OCI-LY1 (cell line): ENCODE measurements at regions not wholly inside any gene's neighbourhood (a gene's known extent, or its start where the extent isn't known, plus 50 kb on each side); places are given as distances from the start of the nearest gene placed in this dataset.

Experiments used
- H2AFZ ChIP-seq: fragments of 200-600 bp; sonication (generic), shearing (Covaris generic); 2 replicates; pipeline ENCODE4 v1.6.0; 2014; ENCODE audit warnings: antibody characterized with exemption, mild to moderate bottlenecking, low read length
- H3F3A ChIP-seq: fragments of 200-600 bp; sonication (generic), shearing (Covaris generic); 2 replicates; pipeline ENCODE4 v1.6.0; 2014; ENCODE audit warnings: mild to moderate bottlenecking, antibody characterized with exemption, low read length, moderate library complexity; ENCODE audit not compliant: insufficient read depth
- H3K27ac ChIP-seq: fragments of 200-600 bp; sonication (generic); 2 replicates; pipeline ENCODE4 v1.5.1; 2014; ENCODE audit warnings: low read length, mixed run types, mild to moderate bottlenecking, low read depth; ENCODE audit not compliant: poor library complexity, severe bottlenecking
- H3K27me3 ChIP-seq: fragments of 200-600 bp; sonication (generic); 2 replicates; pipeline ENCODE4 v1.6.0; 2014; ENCODE audit warnings: antibody characterized with exemption, mild to moderate bottlenecking, low read length, moderate library complexity; ENCODE audit not compliant: insufficient read depth
- H3K36me3 ChIP-seq: fragments of 200-600 bp; sonication (generic); 2 replicates; pipeline ENCODE4 v1.6.1; 2014; ENCODE audit warnings: mild to moderate bottlenecking, antibody characterized with exemption, low read length, moderate library complexity, mixed read lengths; ENCODE audit not compliant: insufficient read depth
- H3K4me1 ChIP-seq: fragments of 200-600 bp; sonication (generic); 2 replicates; pipeline ENCODE4 v1.5.1; 2014; ENCODE audit warnings: mild to moderate bottlenecking, low read length, moderate library complexity; ENCODE audit not compliant: insufficient read depth, severe bottlenecking
- H3K4me2 ChIP-seq: fragments of 200-600 bp; sonication (generic), shearing (Covaris generic); 2 replicates; pipeline ENCODE4 v1.6.1; 2014; ENCODE audit warnings: low read length
- H3K4me3 ChIP-seq: fragments of 200-600 bp; sonication (generic); 2 replicates; pipeline ENCODE4 v1.5.1; 2014; ENCODE audit warnings: low read length, low read depth, mild to moderate bottlenecking, mixed read lengths; ENCODE audit not compliant: poor library complexity, severe bottlenecking
- H3K79me2 ChIP-seq: fragments of 200-600 bp; shearing (Covaris generic); 2 replicates; pipeline ENCODE4 v1.6.1; 2016; ENCODE audit warnings: mixed run types, low read length, mixed read lengths; ENCODE audit not compliant: insufficient read depth
- H3K9ac ChIP-seq: fragments of 200-600 bp; sonication (generic), shearing (Covaris generic); 2 replicates; pipeline ENCODE4 v1.6.1; 2014; ENCODE audit warnings: mild to moderate bottlenecking, low read length, mixed read lengths
- H3K9me2 ChIP-seq: fragments of 200-600 bp; sonication (generic), shearing (Covaris generic); 2 replicates; pipeline ENCODE4 v1.6.1; 2014; ENCODE audit warnings: low read depth, mild to moderate bottlenecking, low read length, mixed read lengths
- H3K9me3 ChIP-seq: fragments of 200-600 bp; shearing (Covaris generic); 2 replicates; pipeline ENCODE4 v1.6.1; 2014; ENCODE audit warnings: low read length, mixed read lengths
- H4K20me1 ChIP-seq: fragments of 200-600 bp; sonication (generic), shearing (Covaris generic); 2 replicates; pipeline ENCODE4 v1.6.0; 2016; ENCODE audit warnings: mild to moderate bottlenecking, low read length; ENCODE audit not compliant: insufficient read depth
- EZH2 ChIP-seq: fragments of 200-600 bp; sonication (generic), shearing (Covaris generic); IDR thresholded peaks from 2 replicates; pipeline ENCODE4 v1.8.0; 2017; ENCODE audit warnings: borderline replicate concordance, mixed run types, mild to moderate bottlenecking, antibody characterized with exemption, low read length, moderate library complexity, mixed read lengths
- TF ChIP-seq, protein P1 (sequence below): fragments of 200-600 bp; sonication (generic), shearing (Covaris generic); IDR thresholded peaks from 2 replicates; pipeline ENCODE4 v1.5.1; 2017; ENCODE audit warnings: mild to moderate bottlenecking, antibody characterized with exemption, low read length, moderate library complexity, mixed read lengths

DNA sequence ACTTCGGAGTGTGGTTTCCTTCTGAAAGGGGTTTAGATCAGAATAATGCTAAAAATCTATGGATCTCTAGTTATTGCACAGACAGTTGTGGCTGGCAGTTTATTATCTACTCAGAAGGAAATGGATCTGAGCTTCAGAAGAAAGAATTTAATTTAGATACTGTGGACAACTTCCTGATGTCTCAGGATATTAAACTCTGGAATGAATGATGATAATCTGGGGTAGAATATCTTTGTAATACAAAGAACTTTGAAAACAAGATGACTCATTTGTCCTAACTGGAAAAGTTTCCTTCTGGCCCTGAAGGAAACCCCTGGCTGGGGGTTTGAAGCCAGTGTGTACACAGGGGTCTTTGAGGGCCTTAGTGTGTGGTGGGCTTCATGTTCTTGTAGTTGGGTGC lies 78.0 kb downstream of the EDN3 start:
- Histone ChIP-seq H3K4me3 (no peak overlapping the region), H3K36me3 (no peaks in the 10 kb centered on the region), H3K9me3 (no peaks in the 10 kb centered on the region), H3K79me2 (no peaks in the 10 kb centered on the region), H3K4me1 (no peaks in the 10 kb centered on the region), H3K4me2 (no peak overlapping the region), H4K20me1 (no peaks in the 10 kb centered on the region), H3K9me2 (no peaks in the 10 kb centered on the region), H2AFZ (no peak overlapping the region), H3K27ac (no peak overlapping the region), H3K27me3 (no peaks in the 10 kb centered on the region), H3K9ac (no peak overlapping the region), H3F3A (no peaks in the 10 kb centered on the region)
- TF ChIP-seq, protein P1, sequence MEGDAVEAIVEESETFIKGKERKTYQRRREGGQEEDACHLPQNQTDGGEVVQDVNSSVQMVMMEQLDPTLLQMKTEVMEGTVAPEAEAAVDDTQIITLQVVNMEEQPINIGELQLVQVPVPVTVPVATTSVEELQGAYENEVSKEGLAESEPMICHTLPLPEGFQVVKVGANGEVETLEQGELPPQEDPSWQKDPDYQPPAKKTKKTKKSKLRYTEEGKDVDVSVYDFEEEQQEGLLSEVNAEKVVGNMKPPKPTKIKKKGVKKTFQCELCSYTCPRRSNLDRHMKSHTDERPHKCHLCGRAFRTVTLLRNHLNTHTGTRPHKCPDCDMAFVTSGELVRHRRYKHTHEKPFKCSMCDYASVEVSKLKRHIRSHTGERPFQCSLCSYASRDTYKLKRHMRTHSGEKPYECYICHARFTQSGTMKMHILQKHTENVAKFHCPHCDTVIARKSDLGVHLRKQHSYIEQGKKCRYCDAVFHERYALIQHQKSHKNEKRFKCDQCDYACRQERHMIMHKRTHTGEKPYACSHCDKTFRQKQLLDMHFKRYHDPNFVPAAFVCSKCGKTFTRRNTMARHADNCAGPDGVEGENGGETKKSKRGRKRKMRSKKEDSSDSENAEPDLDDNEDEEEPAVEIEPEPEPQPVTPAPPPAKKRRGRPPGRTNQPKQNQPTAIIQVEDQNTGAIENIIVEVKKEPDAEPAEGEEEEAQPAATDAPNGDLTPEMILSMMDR = no peak
- no peak for TF ChIP-seq EZH2

DNA sequence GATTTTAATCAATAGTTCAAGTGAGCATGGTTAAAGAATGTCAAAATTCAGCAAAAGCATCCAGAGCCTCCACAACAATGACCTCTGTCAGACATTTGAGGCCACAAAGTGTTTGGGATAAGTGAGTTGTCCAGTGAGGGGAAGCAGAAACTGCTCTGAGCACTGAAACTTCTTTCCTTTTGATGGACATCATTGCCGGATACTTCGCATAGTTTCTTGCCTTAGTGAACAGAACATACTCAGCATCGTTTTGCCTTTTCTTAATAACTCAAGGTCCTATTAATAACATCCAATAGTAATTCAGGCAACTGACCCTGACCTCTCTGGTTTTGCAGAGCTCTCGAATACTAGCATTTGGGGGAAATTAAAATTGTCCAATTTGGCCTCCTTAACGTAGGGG lies 78.6 kb downstream of the EDN3 start:
- TF ChIP-seq, protein P1 = no peak
- TF ChIP-seq EZH2 = no peak
- no peaks in the 10 kb centered on the region for H3K9me3 ChIP-seq
- no peak overlapping the region for H2AFZ ChIP-seq
- H3K4me2 ChIP-seq = no peak overlapping the region
- no peaks in the 10 kb centered on the region for H3K4me1 ChIP-seq
- H4K20me1 ChIP-seq = no peaks in the 10 kb centered on the region
- H3K9me2 ChIP-seq = no peaks in the 10 kb centered on the region
- H3K27me3 ChIP-seq = no peaks in the 10 kb centered on the region
- no peaks in the 10 kb centered on the region for H3K79me2 ChIP-seq
- no peak overlapping the region for H3K4me3 ChIP-seq
- no peak overlapping the region for H3K9ac ChIP-seq
- H3F3A ChIP-seq = no peaks in the 10 kb centered on the region
- no peak overlapping the region for H3K27ac ChIP-seq
- H3K36me3 ChIP-seq = no peaks in the 10 kb centered on the region

DNA sequence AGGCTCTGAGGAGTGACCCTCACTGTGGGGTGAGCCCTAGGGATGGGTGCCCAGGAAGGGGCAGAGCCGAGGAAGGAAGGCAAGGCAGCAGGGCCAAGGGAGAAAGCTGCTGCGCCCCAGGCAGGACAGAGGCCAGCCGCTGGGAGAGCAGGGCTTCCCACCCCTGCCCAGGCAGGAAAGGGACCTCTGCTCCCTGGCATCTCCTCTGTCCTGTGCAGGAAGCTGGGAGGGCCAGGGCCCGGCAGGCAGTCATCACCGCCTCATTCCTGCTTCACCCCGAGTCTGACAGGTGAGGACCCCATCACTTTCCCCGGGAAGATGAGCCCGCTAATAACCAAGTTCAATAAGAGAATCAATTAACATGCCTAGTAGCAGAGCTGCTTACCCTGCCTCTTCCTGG lies 81.3 kb downstream of the EDN3 start:
- Histone ChIP-seq H3F3A (no peaks in the 10 kb centered on the region), H3K4me1 (no peaks in the 10 kb centered on the region)

More for the DNA sequence above, 81.3 kb downstream of the EDN3 start:
- H2AFZ ChIP-seq = no peak overlapping the region
- no peak overlapping the region for H3K27ac ChIP-seq
- H3K9me3 ChIP-seq = no peaks in the 10 kb centered on the region
- no peak overlapping the region for H3K4me2 ChIP-seq
- no peaks in the 10 kb centered on the region for H3K79me2 ChIP-seq
- H4K20me1 ChIP-seq = no peaks in the 10 kb centered on the region
- H3K9me2 ChIP-seq = no peaks in the 10 kb centered on the region
- no peaks in the 10 kb centered on the region for H3K27me3 ChIP-seq
- TF ChIP-seq, protein P1 = no peak
- no peak for TF ChIP-seq EZH2
- no peak overlapping the region for H3K9ac ChIP-seq
- H3K36me3 ChIP-seq = no peaks in the 10 kb centered on the region
- no peak overlapping the region for H3K4me3 ChIP-seq
